OCI-LY7 (cell line): ENCODE measurements at regions not wholly inside any gene's neighbourhood (a gene's known extent, or its start where the extent isn't known, plus 50 kb on each side); places are given as distances from the start of the nearest gene placed in this dataset.

Experiments
- BruUV-seq: library from RNA; stranded (reverse); fragments of 400-500 nt; replicated peaks from 2 replicates; lab custom pipeline; 2021; lab: Mats Ljungman, UMichigan
- CTCF ChIA-PET: fragments of 300-600 bp; sonication (Branson Sonifier 250); formaldehyde crosslinking; loops from one replicate; lab custom pipeline; 2022; ENCODE audit warnings: antibody characterized with exemption; ENCODE audit not compliant: unreplicated experiment; lab: Charles Lee
- POLR2A ChIA-PET: fragments of 300-600 bp; sonication (Branson Sonifier 250); formaldehyde crosslinking; loops from one replicate; lab custom pipeline; 2022; ENCODE audit warnings: antibody characterized with exemption; lab: Charles Lee
- DNase-seq: peaks from one replicate; pipeline ENCODE4 v3.0.0-alpha.2; 2015; ENCODE audit warnings: low spot score
- H2AFZ ChIP-seq: fragments of 200-600 bp; sonication (generic), shearing (Covaris generic); 2 replicates; pipeline ENCODE4 v1.6.1; 2014; ENCODE audit warnings: mild to moderate bottlenecking, antibody characterized with exemption, low read length, moderate library complexity
- H3K27ac ChIP-seq: fragments of 200-600 bp; sonication (generic); 2 replicates; pipeline ENCODE4 v1.5.1; 2014; ENCODE audit warnings: mixed run types, low read depth, mild to moderate bottlenecking, moderate library complexity, low read length, inconsistent platforms; ENCODE audit not compliant: poor library complexity, severe bottlenecking
- H3K36me3 ChIP-seq: fragments of 200-600 bp; sonication (generic); 2 replicates; pipeline ENCODE4 v1.6.1; 2014; ENCODE audit warnings: mild to moderate bottlenecking, antibody characterized with exemption, low read length, moderate library complexity, mixed read lengths; ENCODE audit not compliant: insufficient read depth
- H3K4me1 ChIP-seq: fragments of 200-600 bp; sonication (generic); 2 replicates; pipeline ENCODE4 v1.5.1; 2014; ENCODE audit warnings: mild to moderate bottlenecking, low read length; ENCODE audit not compliant: insufficient read depth, poor library complexity, severe bottlenecking
- H3K4me2 ChIP-seq: fragments of 200-600 bp; sonication (generic); 2 replicates; pipeline ENCODE4 v1.6.1; 2014; ENCODE audit warnings: mild to moderate bottlenecking, low read length
- H3K4me3 ChIP-seq: fragments of 200-600 bp; sonication (generic); 2 replicates; pipeline ENCODE4 v1.5.1; 2014; ENCODE audit warnings: mild to moderate bottlenecking, low read depth, low read length; ENCODE audit not compliant: poor library complexity, severe bottlenecking
- H3K79me2 ChIP-seq: fragments of 200-600 bp; sonication (generic); 2 replicates; pipeline ENCODE4 v1.6.1; 2016; ENCODE audit warnings: low read depth, mild to moderate bottlenecking, low read length, moderate library complexity, mixed read lengths; ENCODE audit not compliant: insufficient read depth
- H3K9me2 ChIP-seq: fragments of 200-600 bp; sonication (generic); 2 replicates; pipeline ENCODE4 v1.6.1; 2016; ENCODE audit warnings: mild to moderate bottlenecking, low read length, mixed read lengths; ENCODE audit not compliant: insufficient read depth
- H3K9me3 ChIP-seq: fragments of 200-600 bp; sonication (generic); 2 replicates; pipeline ENCODE4 v1.6.1; 2014; ENCODE audit warnings: mild to moderate bottlenecking, mixed run types, low read length, mixed read lengths
- H4K20me1 ChIP-seq: fragments of 200-600 bp; sonication (generic); 2 replicates; pipeline ENCODE4 v1.6.1; 2014; ENCODE audit warnings: mild to moderate bottlenecking, antibody characterized with exemption, low read length, moderate library complexity, mixed read lengths; ENCODE audit not compliant: insufficient read depth
- CTCF ChIP-seq: fragments of 200-600 bp; sonication (generic); conservative IDR thresholded peaks from 2 replicates; pipeline ENCODE4 v1.5.1; 2014; ENCODE audit warnings: mild to moderate bottlenecking, antibody characterized with exemption, low read length, moderate library complexity, mixed read lengths
- EZH2phosphoT487 ChIP-seq: fragments of 200-600 bp; sonication (generic); IDR thresholded peaks from 2 replicates; pipeline ENCODE4 v1.6.1; 2018; ENCODE audit warnings: low read depth, borderline replicate concordance, mild to moderate bottlenecking, mixed run types, antibody characterized with exemption, low read length, moderate library complexity, mixed read lengths
- intact Hi-C: fragments of 100-400 bp; cut with micrococcal nuclease; formaldehyde crosslinking; loops from one replicate; pipeline ENCODE4 v1.10.0; 2022; ENCODE audit not compliant: unreplicated experiment

GRCh38 chr9:118192807-118193206 lies 488.6 kb downstream of the TLR4 start:
- H3K4me2 ChIP-seq, result no peak overlapping the region
- no peak for DNase-seq
- no peak overlapping the region for H2AFZ ChIP-seq
- no peaks in the 10 kb centered on the region for H3K4me1 ChIP-seq
- H3K79me2 ChIP-seq, result no peaks in the 10 kb centered on the region
- no peak overlapping the region for H3K27ac ChIP-seq
- intact Hi-C loops, result no loop called here
- no TSS peak for BruUV-seq
- no peak for TF ChIP-seq EZH2phosphoT487
- TF ChIP-seq CTCF, result no peak
- CTCF ChIA-PET, result no interaction called here
- no peaks in the 10 kb centered on the region for H3K9me3 ChIP-seq
- H4K20me1 ChIP-seq, result no peaks in the 10 kb centered on the region
- no peak overlapping the region for H3K4me3 ChIP-seq
- POLR2A ChIA-PET, result no interaction called here
- H3K9me2 ChIP-seq, result no peaks in the 10 kb centered on the region
- H3K36me3 ChIP-seq, result no peaks in the 10 kb centered on the region

GRCh38 chr9:118209343-118209742 lies 505.1 kb downstream of the TLR4 start:
- Histone ChIP-seq H3K27ac (no peak overlapping the region), H3K4me3 (no peak overlapping the region), H3K36me3 (no peaks in the 10 kb centered on the region), H3K4me1 (no peaks in the 10 kb centered on the region), H3K4me2 (no peak overlapping the region), H3K79me2 (no peaks in the 10 kb centered on the region), H4K20me1 (no peaks in the 10 kb centered on the region), H3K9me2 (no peaks in the 10 kb centered on the region), H2AFZ (no peak overlapping the region), H3K9me3 (no peaks in the 10 kb centered on the region)
- ChIA-PET CTCF (no interaction called here), POLR2A (no interaction called here)
- TF ChIP-seq CTCF, result no peak
- TF ChIP-seq EZH2phosphoT487, result no peak
- no peak for DNase-seq
- intact Hi-C loops, result no loop called here
- BruUV-seq, result no TSS peak

- intact Hi-C loops, result no loop called here
- H3K36me3 ChIP-seq, result no peaks in the 10 kb centered on the region
- H3K4me1 ChIP-seq, result no peaks in the 10 kb centered on the region
- no peaks in the 10 kb centered on the region for H3K9me3 ChIP-seq
- H3K9me2 ChIP-seq, result no peaks in the 10 kb centered on the region
- TF ChIP-seq CTCF (no peak), EZH2phosphoT487 (no peak)
- H3K27ac ChIP-seq, result no peak overlapping the region
- no TSS peak for BruUV-seq
- no peak for DNase-seq
- H3K4me3 ChIP-seq, result no peak overlapping the region
- ChIA-PET POLR2A (interaction anchor here (0.5 to 0.6 kb wide), 2 partner anchors 394 to 1689 kb away, joined by 3 read pairs; no protein-coding TSS in a partner anchor), CTCF (no interaction called here)
- no peak overlapping the region for H3K4me2 ChIP-seq
- H3K79me2 ChIP-seq, result no peaks in the 10 kb centered on the region
- H4K20me1 ChIP-seq, result no peaks in the 10 kb centered on the region
- no peak overlapping the region for H2AFZ ChIP-seq
Measured at GRCh38 chr9:118215549-118215948, 511.3 kb downstream of the TLR4 start.
